Stimulated activated CD8-positive, alpha-beta memory T cell treated with anti-CD3 and anti-CD28 coated beads, Interleukin-2, amount 100 ng/mL, for 1 hour (primary cell): ENCODE measurements at regions not wholly inside any gene's neighbourhood (a gene's known extent, or its start where the extent isn't known, plus 50 kb on each side); places are given as distances from the start of the nearest gene placed in this dataset.

Experiments
- DNase-seq, 2 donors: peaks; one replicate each; pipeline ENCODE4 v3.0.0-alpha.2; 2020; ENCODE audit warnings: low read depth in 2 of 2

DNA sequence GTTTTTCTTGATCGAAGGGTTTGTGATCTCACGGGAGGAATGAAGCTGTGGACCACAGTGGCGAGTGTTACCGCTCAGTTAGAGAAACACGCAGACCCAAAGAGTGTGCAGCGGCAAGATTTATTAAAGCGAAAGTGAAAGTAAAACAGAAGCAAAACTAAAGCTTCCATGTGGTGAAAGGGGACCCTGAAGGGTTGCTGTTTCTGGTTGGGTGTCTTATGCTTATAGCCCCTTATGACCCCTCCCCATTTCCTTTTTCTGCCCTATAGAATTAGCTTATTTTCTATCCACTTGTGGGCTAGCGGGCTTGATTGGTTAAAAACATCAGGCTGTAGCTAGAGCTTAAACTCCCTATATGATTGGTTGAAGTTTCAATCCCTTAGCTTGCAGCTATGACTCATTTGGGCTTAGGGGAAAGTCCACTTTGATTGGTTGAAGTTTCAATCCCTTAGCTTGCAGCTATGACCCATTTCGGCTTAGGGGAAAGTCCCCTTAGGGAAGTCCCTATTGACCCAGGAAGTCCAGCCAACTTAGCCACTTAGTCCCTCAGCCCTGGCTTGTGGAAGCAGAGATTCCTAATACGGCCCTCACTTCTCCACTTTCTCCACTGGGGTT lies 171.2 kb upstream of the NWD2 start:
- no peak for DNase-seq

DNA sequence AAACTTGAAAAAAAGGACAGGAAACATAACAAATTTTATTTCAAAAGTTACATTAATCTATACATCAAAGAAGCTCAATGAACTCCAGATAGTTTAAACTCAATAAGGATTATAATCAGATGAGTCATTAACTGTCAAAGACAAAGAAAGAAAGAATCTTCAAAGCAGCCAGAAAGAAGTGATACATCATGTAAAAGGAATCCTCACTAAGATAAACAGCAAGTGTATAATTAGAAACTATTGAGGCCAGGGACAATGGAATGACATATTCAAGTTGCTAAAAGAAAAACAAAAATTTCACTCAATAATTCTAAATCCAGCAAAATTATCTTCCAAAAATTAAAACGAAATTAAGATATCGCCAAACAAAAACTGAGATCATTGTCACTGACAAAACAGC lies 161.6 kb upstream of the NWD2 start:
- no peak for DNase-seq

DNA sequence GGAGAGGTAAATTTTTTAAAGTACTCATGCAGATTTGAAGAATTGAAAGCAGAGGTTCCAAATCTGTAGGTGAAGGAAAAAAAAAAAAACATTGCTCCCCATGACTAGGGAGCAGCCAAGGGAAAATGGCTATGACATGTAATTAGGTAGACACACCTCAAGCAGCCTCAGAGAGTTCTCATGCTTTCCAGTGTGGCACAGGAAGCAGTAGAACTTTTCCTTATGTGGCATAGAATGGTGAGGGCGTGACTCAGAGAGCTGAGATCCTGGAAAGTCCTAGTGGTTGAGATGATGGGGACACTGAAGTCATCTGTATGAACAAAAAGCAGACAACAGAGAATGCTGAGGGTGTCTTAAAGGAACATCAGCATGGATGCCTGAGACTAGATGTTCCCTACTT lies 148.6 kb upstream of the NWD2 start:
- DNase-seq = no peak

DNA sequence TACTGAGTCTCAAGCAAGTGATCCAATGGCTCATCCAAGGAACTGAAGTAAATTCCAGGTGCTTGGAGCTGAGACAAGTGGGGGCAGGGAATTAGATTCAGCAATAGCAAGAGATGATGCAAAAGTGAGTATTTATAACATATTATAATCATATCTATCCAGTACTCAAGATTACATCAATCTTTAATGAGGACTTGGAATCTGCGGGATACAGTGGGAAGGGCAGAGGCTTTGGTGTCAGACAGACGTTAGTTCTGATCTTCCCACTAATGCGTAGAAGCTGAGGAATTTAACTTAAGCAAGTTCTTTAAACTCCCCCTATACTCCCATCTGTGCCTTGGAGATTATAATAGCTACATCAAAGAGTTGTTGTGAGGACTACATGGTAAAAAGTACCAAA lies 143.4 kb upstream of the NWD2 start:
- DNase-seq = no peak

DNA sequence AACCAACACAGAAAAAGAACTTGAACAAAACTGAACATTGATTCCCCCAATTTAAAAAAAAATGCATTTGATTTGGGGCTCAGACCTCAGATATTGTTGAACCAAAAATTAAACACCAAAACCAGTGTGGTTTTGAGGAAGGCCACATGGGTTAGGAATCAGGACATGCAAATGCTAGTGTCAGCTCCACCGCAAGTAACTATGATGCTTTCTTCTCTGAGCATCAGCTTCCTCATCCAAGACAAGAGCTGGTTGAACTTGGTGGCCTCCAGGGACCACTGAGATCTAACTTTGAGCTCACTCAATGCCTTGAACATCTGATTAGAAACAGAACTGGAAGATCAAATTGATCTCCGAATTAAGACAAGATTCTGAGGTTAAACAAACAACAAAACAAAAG lies 142.9 kb upstream of the NWD2 start:
- DNase-seq = no peak

DNA sequence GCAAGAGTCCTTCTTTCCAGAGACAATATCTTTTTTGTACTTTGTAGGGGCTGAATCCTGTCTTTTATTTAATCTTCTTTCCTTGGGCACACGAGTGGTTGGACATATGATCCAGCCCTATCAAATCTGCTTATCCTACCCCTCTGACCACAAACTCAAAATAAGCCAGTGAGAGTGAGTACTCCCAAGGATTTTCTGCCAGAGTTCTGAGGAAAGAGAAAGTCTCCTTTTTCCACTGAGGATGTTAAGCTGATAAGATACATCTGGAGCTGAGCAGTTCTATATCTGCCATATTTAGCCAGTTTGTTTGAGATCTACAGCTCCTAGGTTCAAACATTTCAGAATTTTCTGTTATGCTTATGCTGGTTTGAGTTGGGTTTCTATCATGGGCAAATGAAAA lies 134.8 kb upstream of the NWD2 start:
- DNase-seq = no peak

DNA sequence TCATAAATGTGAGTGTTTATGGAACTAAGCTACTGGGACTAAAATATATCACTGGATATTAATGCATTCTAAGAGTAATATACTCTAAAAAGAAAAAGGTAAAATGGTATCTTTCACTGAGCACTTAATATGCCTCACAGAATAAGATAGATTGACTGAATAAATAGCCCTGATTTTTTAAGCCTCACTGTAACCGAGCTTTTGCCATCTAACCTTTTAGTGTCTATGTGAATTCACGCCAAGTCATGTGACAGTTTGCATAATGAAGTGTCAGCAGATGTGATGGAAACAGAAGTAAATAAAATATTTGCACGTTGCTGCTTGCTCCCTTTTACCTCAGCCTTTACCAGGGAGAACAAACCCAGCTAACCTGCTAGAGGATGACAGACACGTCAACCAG lies 119.7 kb upstream of the NWD2 start:
- DNase-seq = no peak

DNA sequence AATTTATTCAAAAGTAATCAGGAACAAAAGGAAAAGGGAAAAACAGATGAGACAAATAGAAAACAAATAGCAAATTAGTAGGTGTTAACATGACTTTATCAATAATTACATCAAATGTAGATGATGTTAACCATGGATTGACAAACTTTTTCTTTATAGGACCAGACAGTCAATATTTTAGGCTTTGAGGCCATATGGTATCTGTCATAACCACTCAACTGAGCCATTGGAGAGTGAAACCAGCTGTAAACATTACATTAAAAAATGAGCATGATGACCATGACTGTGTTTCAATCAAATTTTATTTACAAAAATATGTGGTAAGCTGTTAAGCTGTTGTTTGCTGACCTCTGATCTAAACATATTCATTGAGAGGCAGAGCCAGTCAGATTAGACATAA lies 118.5 kb upstream of the NWD2 start:
- DNase-seq = no peak

DNA sequence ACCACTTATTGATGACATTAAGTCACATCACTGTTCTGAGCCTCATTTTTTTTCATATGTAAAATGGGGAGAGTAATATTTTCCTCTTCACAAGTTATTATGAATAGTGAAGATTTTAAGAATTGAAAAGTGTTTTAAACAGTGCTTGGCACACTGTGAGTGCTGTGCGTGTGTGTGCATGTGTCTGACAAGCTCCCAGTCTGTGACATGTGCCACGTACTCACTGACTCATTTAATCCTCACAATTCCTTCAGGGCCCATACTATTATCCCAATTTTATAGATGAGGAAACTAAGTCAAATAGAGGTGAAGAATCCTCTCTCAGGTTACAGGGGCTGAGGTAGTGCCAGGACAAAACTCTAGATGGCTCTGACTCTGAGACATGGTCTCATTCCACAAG lies 114.1 kb upstream of the NWD2 start:
- DNase-seq = no peak

DNA sequence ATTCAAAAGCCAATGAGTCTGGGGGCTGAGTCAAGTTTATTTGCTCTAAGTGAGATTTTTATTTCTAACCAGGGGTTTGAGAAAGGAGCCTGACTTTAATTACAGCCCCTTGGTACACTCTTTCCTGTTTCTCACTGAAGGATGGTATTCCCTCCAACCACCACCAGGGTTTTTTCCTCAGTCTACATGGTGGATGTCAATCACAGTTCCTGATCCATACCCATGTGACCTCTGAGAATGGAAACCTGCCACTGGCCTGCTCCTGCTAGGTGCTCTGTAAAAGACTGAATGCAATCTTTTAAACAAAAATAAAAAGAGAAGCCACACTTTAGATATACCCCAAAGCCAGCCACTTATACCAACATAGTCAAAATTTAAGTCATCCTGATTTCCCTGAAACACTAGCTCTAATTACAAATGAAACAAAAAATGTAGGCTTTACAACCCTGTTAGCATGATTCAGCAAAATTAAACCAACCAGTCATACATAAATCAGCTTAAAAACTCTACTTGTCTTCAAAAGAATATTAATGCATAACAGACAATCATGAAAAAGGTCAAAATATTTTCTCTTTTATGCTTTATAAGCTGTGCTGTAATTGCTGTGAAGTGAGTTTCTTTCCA lies 112.1 kb upstream of the NWD2 start:
- DNase-seq = no peak

DNA sequence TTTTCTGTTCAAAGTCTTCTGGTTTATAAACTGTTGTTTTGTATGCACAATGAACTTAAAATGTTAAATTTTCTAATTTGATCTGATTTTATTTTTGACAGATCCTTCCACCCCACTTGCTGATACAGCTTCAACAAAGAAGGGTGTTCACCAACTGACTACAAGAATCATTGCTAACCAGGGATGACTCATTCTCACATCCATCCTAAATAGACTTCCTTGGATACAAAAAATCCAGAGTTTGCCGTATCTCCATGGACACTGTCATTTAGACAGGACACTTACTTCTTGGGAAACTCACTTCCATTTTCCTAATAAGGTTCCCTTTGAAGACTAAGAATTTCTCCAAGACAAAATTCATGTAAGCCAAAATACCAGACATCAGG lies 111.6 kb upstream of the NWD2 start:
- DNase-seq = no peak

DNA sequence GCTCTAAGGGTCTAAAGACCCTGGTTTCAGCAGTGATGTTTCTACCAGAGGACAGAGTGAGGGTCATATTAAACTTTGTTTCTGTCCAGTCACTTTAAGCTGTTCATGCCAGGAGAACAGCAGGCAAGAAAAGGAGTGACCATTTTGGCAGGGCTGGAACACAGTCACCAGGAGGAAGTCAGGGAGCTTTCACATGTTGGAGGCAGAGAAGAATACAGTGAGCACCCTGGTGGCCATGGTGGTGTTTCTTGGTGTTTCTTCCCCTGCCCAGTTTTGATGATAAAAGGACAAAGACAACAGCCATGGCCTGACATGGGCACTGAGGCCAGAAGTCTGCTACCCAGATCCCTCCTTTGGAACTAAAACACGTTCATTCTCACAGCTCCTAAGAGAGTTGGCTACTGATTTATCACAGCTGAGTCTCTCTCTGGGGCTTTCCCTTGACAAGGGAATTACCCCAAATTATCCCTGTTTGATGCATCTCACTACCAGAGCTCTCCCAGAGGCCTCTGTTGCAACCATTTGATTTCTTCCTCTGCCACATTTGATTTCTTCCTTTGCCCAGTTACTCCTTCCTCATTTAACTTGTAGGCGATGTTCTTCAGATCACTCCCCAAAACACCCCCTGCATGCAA lies 106.4 kb upstream of the NWD2 start:
- DNase-seq = no peak

DNA sequence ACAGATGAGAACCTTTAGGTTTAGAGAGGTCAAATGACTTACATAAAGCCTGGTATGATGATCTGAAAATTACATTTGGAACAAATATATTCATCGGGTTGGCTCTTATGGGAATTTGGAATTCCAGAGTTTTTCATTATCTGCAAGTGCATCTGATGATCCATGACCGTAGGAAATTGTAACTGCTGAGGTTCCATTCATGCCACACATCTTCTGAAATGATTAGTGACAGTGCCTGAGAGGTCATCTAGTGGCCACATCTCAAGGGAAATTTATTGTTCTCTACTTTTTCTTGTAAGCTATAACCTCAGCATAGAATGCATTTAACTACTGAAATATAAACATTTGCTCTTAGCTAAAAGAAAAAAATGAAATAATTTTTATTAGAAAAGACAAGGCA lies 105.8 kb upstream of the NWD2 start:
- DNase-seq = no peak

DNA sequence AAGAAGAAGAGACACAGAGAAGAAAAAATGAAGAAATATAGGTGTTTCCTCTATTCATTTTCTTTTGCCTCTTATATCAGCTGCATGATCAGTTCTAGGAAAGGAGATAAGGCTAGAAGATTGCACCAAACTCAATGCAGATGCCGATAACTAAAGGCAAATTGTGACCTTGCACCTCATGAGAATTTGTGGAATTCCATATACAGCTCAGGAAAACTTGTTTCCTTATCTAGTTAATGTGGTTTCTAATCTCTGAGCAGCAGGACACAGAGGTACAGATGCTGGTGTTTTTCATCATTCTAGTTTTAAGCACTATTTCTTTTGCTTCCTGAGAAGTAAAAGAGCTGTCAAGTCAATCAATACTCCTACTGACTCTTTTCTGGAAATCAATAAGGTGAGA lies 104.6 kb upstream of the NWD2 start:
- no peak for DNase-seq

DNA sequence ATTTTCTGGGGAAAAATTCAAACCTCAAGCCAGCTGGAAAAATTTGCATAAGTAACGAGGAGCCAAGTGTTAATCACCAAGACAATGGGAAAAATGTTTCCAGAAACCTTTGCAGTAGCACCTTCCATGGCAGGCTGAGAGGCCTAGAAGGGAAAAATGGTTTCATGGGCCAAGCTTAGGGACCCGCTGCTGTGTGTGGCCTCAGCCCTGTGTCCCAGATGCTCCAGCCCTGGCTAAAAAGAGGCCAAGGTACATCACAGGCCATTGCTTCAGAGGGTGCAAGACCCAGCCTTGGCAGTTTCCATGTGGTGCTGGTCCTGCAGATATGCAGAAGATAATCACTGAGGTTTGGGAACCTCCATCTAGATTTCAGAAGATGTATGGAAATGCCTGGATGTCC lies 98.3 kb upstream of the NWD2 start:
- DNase-seq = no peak

DNA sequence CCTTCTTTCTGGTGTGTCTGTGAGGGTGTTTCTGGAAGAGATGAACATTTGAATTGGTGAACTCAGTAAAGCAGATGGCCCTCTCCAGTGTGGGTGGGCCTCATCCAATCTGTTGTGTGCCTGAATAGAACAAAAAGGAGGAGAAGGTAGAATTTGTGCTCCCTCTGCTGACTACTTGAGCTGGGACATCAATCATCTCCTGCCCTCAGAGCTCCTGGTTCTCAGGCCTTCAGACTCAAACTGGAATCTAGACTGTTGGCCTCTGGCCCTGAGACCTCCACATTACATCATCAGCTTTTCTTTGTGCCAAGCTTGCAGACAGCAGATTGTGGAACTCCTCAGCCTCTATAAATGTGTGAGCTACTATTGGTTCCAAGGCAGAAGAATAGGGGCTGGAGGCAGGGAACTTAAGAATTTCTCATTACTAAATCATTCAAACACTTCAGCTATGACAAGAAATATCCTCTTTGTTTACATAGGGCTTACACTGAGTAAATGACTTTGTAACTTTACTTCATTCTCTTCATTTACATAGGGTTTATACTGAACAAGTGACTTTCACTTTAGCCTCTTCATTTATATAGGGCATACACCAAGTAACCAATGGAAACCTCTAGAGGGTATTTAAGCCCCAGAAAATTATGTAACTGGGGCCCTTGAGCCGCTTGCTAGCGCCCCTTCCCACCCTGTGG lies 86.9 kb upstream of the NWD2 start:
- DNase-seq = no peak

DNA sequence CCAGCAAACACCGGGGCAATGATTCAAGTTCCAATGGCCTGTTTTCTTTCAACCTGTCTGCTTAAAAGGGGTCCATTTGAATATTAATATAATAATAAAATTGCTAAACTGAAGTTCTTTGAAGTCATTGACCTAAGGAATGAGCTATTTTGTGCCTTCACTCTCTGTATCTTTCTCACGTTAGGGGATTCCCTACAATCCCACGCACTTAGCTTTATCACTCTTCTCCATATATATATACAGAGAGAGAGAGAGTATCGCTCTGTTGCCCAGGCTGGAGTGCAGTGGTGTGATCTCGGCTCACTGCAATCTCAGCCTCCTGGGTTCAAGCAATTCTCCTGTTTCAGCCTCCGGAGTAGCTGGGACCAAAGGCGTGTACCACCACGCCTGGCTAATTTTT lies 83.9 kb upstream of the NWD2 start:
- no peak for DNase-seq

DNA sequence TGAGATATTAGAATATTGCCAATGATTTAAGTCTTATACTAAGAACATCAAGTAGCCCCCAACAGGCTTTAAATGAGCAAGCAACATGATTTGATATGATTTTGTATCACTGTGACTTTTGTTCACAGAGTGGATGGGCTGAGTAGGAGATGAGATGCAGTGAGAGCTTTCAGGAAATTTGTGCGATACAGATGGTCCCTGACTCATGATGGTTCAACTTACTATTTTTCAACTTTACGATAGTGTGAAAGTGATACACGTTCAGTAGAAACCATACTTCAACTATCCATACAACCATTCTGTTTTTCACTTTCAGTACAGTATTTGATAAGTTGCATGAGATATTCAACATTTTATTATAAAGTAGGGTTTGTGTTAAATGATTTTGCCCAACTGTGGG lies 78.7 kb upstream of the NWD2 start:
- no peak for DNase-seq

DNA sequence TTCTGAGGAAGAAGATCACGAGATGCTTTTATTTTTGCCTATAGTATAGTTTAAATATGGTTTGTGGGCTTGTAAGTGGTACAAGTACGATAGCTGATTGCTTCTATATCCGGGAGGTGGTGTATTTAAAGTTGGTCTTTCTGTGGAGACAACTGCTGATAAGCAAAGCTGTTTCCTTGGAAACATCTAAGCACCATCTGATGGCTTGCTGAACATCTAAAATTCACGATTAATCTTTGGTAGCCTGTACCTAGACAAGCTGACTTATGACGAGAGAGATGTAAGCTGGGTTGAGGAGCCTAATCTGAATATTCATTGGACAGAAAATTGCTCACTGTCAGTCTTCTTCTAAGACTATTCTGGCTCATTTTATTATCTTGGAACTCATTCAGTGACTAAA lies 74.6 kb upstream of the NWD2 start:
- no peak for DNase-seq

DNA sequence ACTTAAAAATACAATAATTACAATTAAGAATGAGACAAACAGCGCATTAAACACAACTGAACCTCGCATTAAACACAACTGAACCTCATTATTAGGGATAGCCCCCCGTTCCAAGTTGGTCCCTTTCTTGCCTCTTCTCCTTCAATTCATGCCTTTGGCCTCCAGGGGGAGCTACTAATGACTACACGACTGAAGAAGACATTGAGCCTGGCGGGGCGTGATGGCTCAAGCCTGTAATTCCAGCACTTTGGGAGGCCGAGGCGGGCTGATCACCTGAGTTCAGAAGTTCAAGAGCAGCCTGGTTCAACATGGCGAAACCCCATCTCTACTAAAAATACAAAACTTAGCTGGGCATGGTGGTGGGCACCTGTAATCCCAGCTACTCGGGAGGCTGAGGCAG lies 56.4 kb upstream of the NWD2 start:
- DNase-seq = no peak
